H1 (cell line): ENCODE measurements at regions not wholly inside any gene's neighbourhood (a gene's known extent, or its start where the extent isn't known, plus 50 kb on each side); places are given as distances from the start of the nearest gene placed in this dataset.

Experiments
- CTCF ChIA-PET: fragments of 300-600 bp; sonication (Branson Sonifier 250); formaldehyde crosslinking; loops from one replicate; lab custom pipeline; 2021; ENCODE audit not compliant: partially characterized antibody; lab: Charles Lee
- POLR2A ChIA-PET: fragments of 300-600 bp; sonication (Branson Sonifier 250); formaldehyde crosslinking; loops from one replicate; lab custom pipeline; 2021; ENCODE audit warnings: inconsistent platforms; ENCODE audit not compliant: partially characterized antibody; lab: Charles Lee
- DNase-seq, 2 experiments: peaks; one replicate each; pipeline versions ENCODE4 v3.0.0 to v3.0.0-alpha.2; 2010 to 2022; ENCODE audit warnings: low spot score in 2 of 2, low read depth in 1 of 2, mixed read lengths in 1 of 2
- FAIRE-seq: peaks from 2 replicates; lab custom pipeline; 2011; peaks lifted over from hg19 to GRCh38; lab: Jason Lieb, UNC
- H2AFZ ChIP-seq: 2 replicates; pipeline ENCODE4 v1.8.1; 2012; ENCODE audit warnings: low read length, inconsistent platforms
- H2AK5ac ChIP-seq: 2 replicates; pipeline ENCODE4 v1.6.1; 2013; ENCODE audit warnings: low read depth, low read length
- H2BK120ac ChIP-seq: replicated peaks from 2 replicates; pipeline ENCODE3; 2013; ENCODE audit warnings: low read depth, low read length, inconsistent platforms
- H2BK12ac ChIP-seq: 2 replicates; pipeline ENCODE4 v1.6.1; 2013; ENCODE audit warnings: low read depth, low read length
- H2BK15ac ChIP-seq: 2 replicates; pipeline ENCODE4 v1.6.1; 2013; ENCODE audit warnings: low read length
- H2BK20ac ChIP-seq: 2 replicates; pipeline ENCODE4 v1.6.1; 2013; ENCODE audit warnings: low read length
- H2BK5ac ChIP-seq: 2 replicates; pipeline ENCODE4 v1.6.1; 2013; ENCODE audit warnings: low read depth, low read length
- H3K14ac ChIP-seq: 2 replicates; pipeline ENCODE4 v1.6.1; 2013; ENCODE audit warnings: inconsistent platforms; ENCODE audit not compliant: insufficient read length
- H3K18ac ChIP-seq: 2 replicates; pipeline ENCODE4 v1.6.1; 2013; ENCODE audit warnings: low read length; ENCODE audit errors: extremely low read depth
- H3K23ac ChIP-seq: 2 replicates; pipeline ENCODE4 v1.6.1; 2013; ENCODE audit warnings: inconsistent platforms; ENCODE audit not compliant: insufficient read length
- H3K23me2 ChIP-seq: 2 replicates; pipeline ENCODE4 v1.6.1; 2013; ENCODE audit warnings: low read depth, low read length
- H3K27ac ChIP-seq: 2 replicates; pipeline ENCODE4 v1.6.1; 2011; ENCODE audit warnings: low read depth, low read length, inconsistent platforms
- H3K27me3 ChIP-seq, 4 experiments: replicated peaks in 1 of 4; 1 replicate in 1 of 4; 2 replicates in 3 of 4; pipeline versions ENCODE4 v1.6.1 to v1.8.1; 2011 to 2013; ENCODE audit warnings: low read length in 3 of 4, mild to moderate bottlenecking in 3 of 4, inconsistent platforms in 2 of 4, mixed read lengths in 2 of 4, moderate library complexity in 1 of 4; ENCODE audit not compliant: control insufficient read depth in 3 of 4, insufficient read depth in 3 of 4; ENCODE audit errors: extremely low read depth in 1 of 4
- H3K36me3 ChIP-seq, 4 experiments: 2 replicates each; pipeline versions ENCODE4 v1.6.1 to v1.8.1; 2011 to 2013; ENCODE audit warnings: mild to moderate bottlenecking in 4 of 4, low read length in 3 of 4, moderate library complexity in 2 of 4, control low read depth in 1 of 4, inconsistent platforms in 1 of 4; ENCODE audit not compliant: insufficient read depth in 4 of 4, control insufficient read depth in 2 of 4
- H3K4ac ChIP-seq: replicated peaks from 2 replicates; pipeline ENCODE3; 2013; ENCODE audit warnings: low read length, low read depth, mixed read lengths, inconsistent platforms; ENCODE audit not compliant: insufficient read length
- H3K4me1 ChIP-seq, 4 experiments: replicated peaks in 1 of 4; 1 replicate in 1 of 4; 2 replicates in 3 of 4; pipeline versions ENCODE4 v1.6.1 to v1.8.1; 2011 to 2013; ENCODE audit warnings: low read length in 3 of 4, inconsistent platforms in 2 of 4, mixed read lengths in 1 of 4; ENCODE audit not compliant: insufficient read depth in 4 of 4, control insufficient read depth in 3 of 4
- H3K4me2 ChIP-seq, 2 experiments: 2 replicates each; pipeline versions ENCODE4 v1.6.1 to v1.8.1; 2011 to 2013; ENCODE audit warnings: low read depth in 2 of 2, low read length in 2 of 2, control low read depth in 1 of 2, inconsistent platforms in 1 of 2, mild to moderate bottlenecking in 1 of 2; ENCODE audit not compliant: insufficient read depth in 1 of 2
- H3K4me3 ChIP-seq, 4 experiments: fragments of 200-600, 300-600 bp in 1 of 4; sonication (generic), shearing (Covaris generic), sonication (Bioruptor Twin) in 1 of 4; 2 replicates each; pipeline versions ENCODE4 v1.5.1 to v1.8.1; 2011 to 2016; ENCODE audit warnings: low read length in 4 of 4, low read depth in 3 of 4, control low read depth in 2 of 4, inconsistent platforms in 2 of 4, mild to moderate bottlenecking in 2 of 4, mixed read lengths in 1 of 4, moderate library complexity in 1 of 4; ENCODE audit not compliant: insufficient read depth in 2 of 4; ENCODE audit errors: extremely low read depth in 1 of 4
- H3K56ac ChIP-seq: replicated peaks from 2 replicates; pipeline ENCODE3; 2013; ENCODE audit warnings: low read depth, mild to moderate bottlenecking, mixed read lengths, low read length, inconsistent platforms; ENCODE audit not compliant: insufficient read length
- H3K79me1 ChIP-seq: 2 replicates; pipeline ENCODE4 v1.6.1; 2013; ENCODE audit warnings: low read depth, low read length, control low read depth
- H3K79me2 ChIP-seq, 2 experiments: 2 replicates each; pipeline versions ENCODE4 v1.6.1 to v1.8.1; 2012 to 2013; ENCODE audit warnings: low read length in 2 of 2, mild to moderate bottlenecking in 2 of 2, inconsistent platforms in 1 of 2; ENCODE audit not compliant: insufficient read depth in 2 of 2, control insufficient read depth in 1 of 2
- H3K9ac ChIP-seq, 4 experiments: replicated peaks in 1 of 4; 1 replicate in 1 of 4; 2 replicates in 3 of 4; pipeline versions ENCODE4 v1.6.1 to v1.8.1; 2011 to 2013; ENCODE audit warnings: low read depth in 3 of 4, low read length in 3 of 4, control low read depth in 2 of 4, mild to moderate bottlenecking in 2 of 4, moderate library complexity in 2 of 4, inconsistent platforms in 1 of 4; ENCODE audit errors: extremely low read depth in 1 of 4
- H3K9me3 ChIP-seq, 2 experiments: 2 replicates each; pipeline versions ENCODE4 v1.6.1 to v1.8.1; 2012 to 2013; ENCODE audit warnings: mild to moderate bottlenecking in 2 of 2, moderate library complexity in 2 of 2, control low read depth in 1 of 2, inconsistent platforms in 1 of 2, low read depth in 1 of 2, low read length in 1 of 2, mixed read lengths in 1 of 2; ENCODE audit not compliant: insufficient read depth in 2 of 2
- H4K20me1 ChIP-seq, 2 experiments: replicated peaks in 1 of 2; 2 replicates each; pipeline versions ENCODE3 to v1.8.1; 2011 to 2013; ENCODE audit warnings: inconsistent platforms in 2 of 2, low read length in 2 of 2, mild to moderate bottlenecking in 1 of 2; ENCODE audit not compliant: insufficient read depth in 2 of 2, control insufficient read depth in 1 of 2
- H4K5ac ChIP-seq: 2 replicates; pipeline ENCODE4 v1.6.1; 2013; ENCODE audit warnings: low read length, low read depth, mixed read lengths, inconsistent platforms; ENCODE audit not compliant: insufficient read length
- H4K8ac ChIP-seq: 2 replicates; pipeline ENCODE4 v1.8.0; 2013; ENCODE audit warnings: mild to moderate bottlenecking, moderate library complexity, low read length, inconsistent platforms; ENCODE audit not compliant: insufficient read depth; ENCODE audit errors: extremely low read depth
- H4K91ac ChIP-seq: replicated peaks from 2 replicates; pipeline ENCODE3; 2013; ENCODE audit warnings: low read length, mixed read lengths, inconsistent platforms; ENCODE audit not compliant: insufficient read length
- EP300 ChIP-seq, 2 experiments: IDR thresholded peaks; 1 replicate in 1 of 2; 2 replicates in 1 of 2; pipeline ENCODE4 v1.6.1; 2011 to 2012; ENCODE audit warnings: low read depth in 2 of 2, low read length in 2 of 2, mild to moderate bottlenecking in 2 of 2, borderline replicate concordance in 1 of 2, inconsistent platforms in 1 of 2, moderate library complexity in 1 of 2
- KDM1A ChIP-seq: fragments of 200-600, 300-600 bp; sonication (generic); IDR thresholded peaks from 2 replicates; pipeline ENCODE4 v1.7.1; 2016; ENCODE audit warnings: mild to moderate bottlenecking, low read length, borderline replicate concordance
- TBP ChIP-seq: IDR thresholded peaks from 2 replicates; pipeline ENCODE4 v1.6.1; 2011; ENCODE audit warnings: low read depth, low read length, improper control_type of control experiment
- TEAD4 ChIP-seq: IDR thresholded peaks from 2 replicates; pipeline ENCODE4 v1.6.1; 2012; ENCODE audit warnings: low read depth, low read length, inconsistent platforms, mixed read lengths
- WGBS, 2 experiments: shearing (Covaris generic) in 1 of 2; methylation state at CpG; one replicate each; pipeline versions ENCODE4 v1.1.6 to v1.1.7; 2013 to 2015; ENCODE audit warnings: low lambda C conversion rate in 2 of 2, mixed read lengths in 2 of 2, inconsistent platforms in 1 of 2, low coverage in 1 of 2, missing lambda C conversion rate in 1 of 2; ENCODE audit not compliant: insufficient replicate concordance in 2 of 2, insufficient coverage in 1 of 2, insufficient read length in 1 of 2; ENCODE audit errors: extremely low coverage in 1 of 2, missing lambda C conversion rate in 1 of 2; 5-methylcytosine and 5-hydroxymethylcytosine counted together

DNA sequence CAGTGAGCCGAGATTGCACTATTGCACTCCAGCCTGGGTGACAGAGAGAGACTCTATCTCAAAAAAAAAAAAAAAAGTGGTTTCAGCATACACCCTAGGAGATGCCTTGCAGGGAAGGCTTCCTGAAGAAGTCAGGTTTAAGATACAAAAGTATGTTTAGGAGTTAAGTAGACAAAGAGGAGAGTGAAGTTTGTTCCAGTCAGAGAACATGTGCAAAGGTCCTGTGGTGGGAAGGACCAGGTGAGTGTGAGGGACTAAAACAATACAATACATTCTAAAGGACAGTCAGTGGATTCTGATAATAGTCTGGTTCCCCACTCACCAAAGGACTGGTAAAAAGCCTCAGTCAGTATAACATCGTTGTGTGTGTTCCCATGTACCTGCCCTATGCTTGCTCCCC lies 299.3 kb downstream of the HIVEP2 start:
- Histone ChIP-seq H3K18ac (no peak overlapping the region), H2AFZ (no peak overlapping the region), H2BK12ac (peak overlapping the region; percentile 97; the same call in 1 of the 2 replicates), H3K4me1 (peaks cover 3 to 15% (median 13%) of the 10 kb centered on the region in 4 experiments), H3K23ac (no peak overlapping the region), H3K14ac (no peak overlapping the region), H2BK120ac (peak overlapping the region; percentile 66), H4K20me1 (no peaks in the 10 kb centered on the region), H3K23me2 (no peaks in the 10 kb centered on the region), H3K56ac (no peak overlapping the region), H4K8ac (no peak overlapping the region), H3K27ac (no peak overlapping the region), H3K4me2 (no peak overlapping the region), H4K5ac (no peak overlapping the region), H2BK20ac (peak overlapping the region; percentile 87; the same call in 1 of the 2 replicates), H3K4me3 (no peak overlapping the region), H3K9ac (no peak overlapping the region), H3K9me3 (no peaks in the 10 kb centered on the region), H3K27me3 (no peaks in the 10 kb centered on the region), H2BK15ac (no peak overlapping the region), H4K91ac (peak overlapping the region; percentile 50), H2AK5ac (peak overlapping the region; percentile 82; the same call in 1 of the 2 replicates), H3K4ac (no peak overlapping the region), H3K79me2 (no peaks in the 10 kb centered on the region), H3K36me3 (no peaks in the 10 kb centered on the region; a peak in 1 of 8 replicates), H3K79me1 (no peaks in the 10 kb centered on the region), H2BK5ac (peak overlapping the region; percentile 69; the same call in 1 of the 2 replicates)
- TF ChIP-seq EP300 (IDR thresholded peaks at IDR 0.05; ENCODE audit: borderline replicate concordance in 1 of 2, low read depth in 2 of 2, low read length in 2 of 2): no peak
- TF ChIP-seq TBP: no peak
- peak; percentile 74 for TF ChIP-seq KDM1A
- no peak for TF ChIP-seq TEAD4
- no peak for DNase-seq
- ChIA-PET POLR2A (no interaction called here), CTCF (no interaction called here)
- no peak for FAIRE-seq
- WGBS, 2 experiments: 89% methylated on average over 2 of the region's 2 CpGs; no CpG with 5 or more reads in 1 of the 2 experiments
